ENCODE measurements at regions not wholly inside any gene's neighbourhood (a gene's known extent, or its start where the extent isn't known, plus 50 kb on each side); places are given as distances from the start of the nearest gene placed in this dataset.

GRCh38 chr9:107883496-107884124, 394.0 kb upstream of the KLF4 start:
- DNase-seq (ENCODE audit: low read depth in 2 of 2): no peak

- no peak for DNase-seq (ENCODE audit: low read depth in 2 of 2)
These were observed 392.2 kb upstream of the KLF4 start for GRCh38 chr9:107881626-107882300.

- DNase-seq (ENCODE audit: low read depth in 2 of 2): no peak
These were observed 388.9 kb upstream of the KLF4 start for GRCh38 chr9:107878462-107878861.

GRCh38 chr9:107875571-107875980, 386.0 kb upstream of the KLF4 start:
- DNase-seq (ENCODE audit: low read depth in 2 of 2): no peak

- no peak for DNase-seq (ENCODE audit: low read depth in 2 of 2)
These were observed 385.2 kb upstream of the KLF4 start for GRCh38 chr9:107874591-107875369.

- no peak for DNase-seq (ENCODE audit: low read depth in 2 of 2)
These were observed 384.6 kb upstream of the KLF4 start for GRCh38 chr9:107874137-107874536.

- no peak for DNase-seq (ENCODE audit: low read depth in 2 of 2)
These were observed 383.1 kb upstream of the KLF4 start for GRCh38 chr9:107872457-107873192.

- DNase-seq (ENCODE audit: low read depth in 2 of 2): no peak
These were observed 381.5 kb upstream of the KLF4 start for GRCh38 chr9:107870927-107871680.

- no peak for DNase-seq (ENCODE audit: low read depth in 2 of 2)
These were observed 380.7 kb upstream of the KLF4 start for GRCh38 chr9:107870221-107870620.

GRCh38 chr9:107869111-107869510, 379.5 kb upstream of the KLF4 start:
- DNase-seq (ENCODE audit: low read depth in 2 of 2): no peak

GRCh38 chr9:107868186-107868585, 378.6 kb upstream of the KLF4 start:
- no peak for DNase-seq (ENCODE audit: low read depth in 2 of 2)

- DNase-seq (ENCODE audit: low read depth in 2 of 2): no peak
These were observed 378.2 kb upstream of the KLF4 start for GRCh38 chr9:107867738-107868137.

- no peak for DNase-seq (ENCODE audit: low read depth in 2 of 2)
These were observed 377.2 kb upstream of the KLF4 start for GRCh38 chr9:107866711-107867311.

- DNase-seq (ENCODE audit: low read depth in 2 of 2): no peak
These were observed 373.8 kb upstream of the KLF4 start for GRCh38 chr9:107863396-107863795.

GRCh38 chr9:107862881-107863280, 373.3 kb upstream of the KLF4 start:
- no peak for DNase-seq (ENCODE audit: low read depth in 2 of 2)

- DNase-seq (ENCODE audit: low read depth in 2 of 2): no peak
These were observed 372.8 kb upstream of the KLF4 start for GRCh38 chr9:107862323-107862722.

GRCh38 chr9:107861075-107861474, 371.5 kb upstream of the KLF4 start:
- no peak for DNase-seq (ENCODE audit: low read depth in 2 of 2)

GRCh38 chr9:107858260-107858659, 368.7 kb upstream of the KLF4 start:
- DNase-seq (ENCODE audit: low read depth in 2 of 2): no peak

- DNase-seq (ENCODE audit: low read depth in 2 of 2): no peak
These were observed 367.1 kb upstream of the KLF4 start for GRCh38 chr9:107856633-107857032.

- DNase-seq (ENCODE audit: low read depth in 2 of 2): no peak
These were observed 365.6 kb upstream of the KLF4 start for GRCh38 chr9:107855164-107855563.

- DNase-seq (ENCODE audit: low read depth in 2 of 2): no peak
These were observed 363.9 kb upstream of the KLF4 start for GRCh38 chr9:107853461-107853860.
